Gastrocnemius medialis (tissue), 4 donors: ENCODE measurements at regions not wholly inside any gene's neighbourhood (a gene's known extent, or its start where the extent isn't known, plus 50 kb on each side); places are given as distances from the start of the nearest gene placed in this dataset.
"Not testable (repeated sequence)": the region's sequence is repeated elsewhere in the genome, so short reads cannot be mapped to it uniquely, and the experiment has no call there.

ENCODE experiments used
- ATAC-seq, 2 donors: fragments of 150-250 bp; one replicate each; pipeline ENCODE4 v1.9.1; 2016
- DNase-seq, 2 donors: peaks; one replicate each; pipeline ENCODE4 v3.0.0-alpha.2; 2019
- H3K27ac ChIP-seq, 4 donors: fragments of 200-600 bp; sonication (generic); 1 replicate in 1 of 4; 2 replicates in 3 of 4; pipeline ENCODE4 v1.5.1; 2016 to 2018; ENCODE audit warnings: mild to moderate bottlenecking in 2 of 4, moderate library complexity in 1 of 4
- H3K27me3 ChIP-seq, 3 donors: fragments of 200-600 bp; sonication (generic) in 2 of 3; 1 replicate in 1 of 3; 2 replicates in 2 of 3; pipeline versions ENCODE4 v1.5.1 to v1.6.0; 2016 to 2019; ENCODE audit warnings: mild to moderate bottlenecking in 1 of 3, moderate library complexity in 1 of 3
- H3K36me3 ChIP-seq, 2 donors: fragments of 200-600 bp; sonication (generic) in 1 of 2; one replicate each; pipeline ENCODE4 v1.5.1; 2017 to 2018
- H3K4me1 ChIP-seq, 2 donors: fragments of 200-600 bp; sonication (generic) in 1 of 2; one replicate each; pipeline ENCODE4 v1.5.1; 2016 to 2017; ENCODE audit warnings: mild to moderate bottlenecking in 2 of 2
- H3K4me3 ChIP-seq, 4 donors: fragments of 200-600 bp; sonication (generic) in 3 of 4; 1 replicate in 1 of 4; 2 replicates in 3 of 4; pipeline ENCODE4 v1.5.1; 2016 to 2019; ENCODE audit warnings: mild to moderate bottlenecking in 2 of 4
- H3K9me3 ChIP-seq, 3 donors: fragments of 200-600 bp; sonication (generic) in 2 of 3; 1 replicate in 1 of 3; 2 replicates in 2 of 3; pipeline ENCODE4 v1.5.1; 2016 to 2019
- POLR2A ChIP-seq, 2 donors: fragments of 450-650 bp; IDR thresholded peaks; one replicate each; pipeline ENCODE4 v1.6.1; 2017; ENCODE audit warnings: antibody characterized with exemption in 2 of 2, mild to moderate bottlenecking in 2 of 2, moderate library complexity in 2 of 2
- in situ Hi-C, 4 donors: fragments of 200-750 bp; cut with MboI; loops; one replicate each; pipeline versions ENCODE4 v1.15.0 to v1.8.0; 2017; ENCODE audit warnings: low sequenced_read_pairs in 4 of 4
- intact Hi-C: fragments of 100-400 bp; cut with DNase I; formaldehyde crosslinking; loops from one replicate; pipeline ENCODE4 v1.15.1; 2023; ENCODE audit warnings: low total_unique reads
- TF ChIP-seq, protein P1 (sequence below), 5 experiments: fragments of 450-650 bp in 3 of 5; fragments of 200-600 bp in 2 of 5; sonication (generic) in 2 of 5; IDR thresholded peaks in 4 of 5; conservative IDR thresholded peaks in 1 of 5; 1 replicate in 4 of 5; 2 replicates in 1 of 5; pipeline ENCODE4 v1.5.1; 2016 to 2019; ENCODE audit warnings: antibody characterized with exemption in 5 of 5, mild to moderate bottlenecking in 3 of 5, moderate library complexity in 3 of 5

DNA sequence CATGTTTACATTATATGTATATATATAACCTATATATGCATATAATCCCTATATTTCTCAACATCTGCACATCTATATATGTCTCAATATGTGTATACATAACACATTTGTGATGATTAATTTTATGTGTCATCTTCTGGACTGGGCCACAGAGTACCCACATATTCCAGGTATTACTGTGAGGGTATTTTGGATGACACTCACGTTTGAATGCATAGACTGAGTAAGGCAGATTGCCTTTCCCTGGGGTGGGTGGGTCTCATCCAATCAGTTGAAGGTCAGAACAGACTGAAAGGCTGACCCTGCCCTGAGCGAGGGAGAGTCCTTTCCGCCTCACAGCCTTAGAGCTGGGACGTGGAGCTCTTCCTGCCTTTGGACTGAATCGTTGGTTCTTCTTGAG is 295.2 kb upstream of the PFKP start:
- TF ChIP-seq POLR2A (IDR thresholded peaks at IDR 0.05), result no peak
- TF ChIP-seq, protein P1, sequence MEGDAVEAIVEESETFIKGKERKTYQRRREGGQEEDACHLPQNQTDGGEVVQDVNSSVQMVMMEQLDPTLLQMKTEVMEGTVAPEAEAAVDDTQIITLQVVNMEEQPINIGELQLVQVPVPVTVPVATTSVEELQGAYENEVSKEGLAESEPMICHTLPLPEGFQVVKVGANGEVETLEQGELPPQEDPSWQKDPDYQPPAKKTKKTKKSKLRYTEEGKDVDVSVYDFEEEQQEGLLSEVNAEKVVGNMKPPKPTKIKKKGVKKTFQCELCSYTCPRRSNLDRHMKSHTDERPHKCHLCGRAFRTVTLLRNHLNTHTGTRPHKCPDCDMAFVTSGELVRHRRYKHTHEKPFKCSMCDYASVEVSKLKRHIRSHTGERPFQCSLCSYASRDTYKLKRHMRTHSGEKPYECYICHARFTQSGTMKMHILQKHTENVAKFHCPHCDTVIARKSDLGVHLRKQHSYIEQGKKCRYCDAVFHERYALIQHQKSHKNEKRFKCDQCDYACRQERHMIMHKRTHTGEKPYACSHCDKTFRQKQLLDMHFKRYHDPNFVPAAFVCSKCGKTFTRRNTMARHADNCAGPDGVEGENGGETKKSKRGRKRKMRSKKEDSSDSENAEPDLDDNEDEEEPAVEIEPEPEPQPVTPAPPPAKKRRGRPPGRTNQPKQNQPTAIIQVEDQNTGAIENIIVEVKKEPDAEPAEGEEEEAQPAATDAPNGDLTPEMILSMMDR (IDR thresholded peaks at IDR 0.05 in 4 of 5, conservative IDR thresholded peaks at IDR 0.05 in 1 of 5), result no peak
- no peak for DNase-seq
- Histone ChIP-seq H3K4me1 (no peaks in the 10 kb centered on the region), H3K36me3 (no peaks in the 10 kb centered on the region), H3K27me3 (no peaks in the 10 kb centered on the region), H3K4me3 (no peak overlapping the region), H3K9me3 (no peaks in the 10 kb centered on the region), H3K27ac (no peak overlapping the region)
- ATAC-seq, result no peak
- in situ Hi-C loops (no loop called here), intact Hi-C loops (no loop called here)

DNA sequence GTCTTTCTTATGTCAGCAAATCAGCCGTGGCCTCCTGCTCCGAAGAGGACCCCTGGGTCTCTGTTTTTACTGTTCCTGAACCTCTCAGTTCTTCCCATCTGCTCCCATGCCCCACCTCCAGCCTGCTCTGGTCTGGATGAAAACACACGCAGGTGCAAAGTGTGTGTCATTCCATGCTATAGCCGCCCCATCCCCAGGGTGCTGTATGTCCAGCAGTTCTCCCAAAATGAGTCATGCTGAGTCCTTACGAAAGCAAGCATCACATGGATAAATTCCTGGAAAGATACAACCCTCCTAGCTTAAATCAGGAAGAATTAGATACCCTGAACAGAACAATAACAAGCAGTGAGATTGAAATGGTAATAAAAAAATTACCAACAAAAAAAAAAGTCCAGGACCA is 300.1 kb upstream of the PFKP start:
- H3K27ac ChIP-seq, H3K36me3 ChIP-seq, intact Hi-C loops, H3K4me1 ChIP-seq, H3K4me3 ChIP-seq, H3K27me3 ChIP-seq, H3K9me3 ChIP-seq, in situ Hi-C loops, ATAC-seq, DNase-seq: not testable (repeated sequence)

DNA sequence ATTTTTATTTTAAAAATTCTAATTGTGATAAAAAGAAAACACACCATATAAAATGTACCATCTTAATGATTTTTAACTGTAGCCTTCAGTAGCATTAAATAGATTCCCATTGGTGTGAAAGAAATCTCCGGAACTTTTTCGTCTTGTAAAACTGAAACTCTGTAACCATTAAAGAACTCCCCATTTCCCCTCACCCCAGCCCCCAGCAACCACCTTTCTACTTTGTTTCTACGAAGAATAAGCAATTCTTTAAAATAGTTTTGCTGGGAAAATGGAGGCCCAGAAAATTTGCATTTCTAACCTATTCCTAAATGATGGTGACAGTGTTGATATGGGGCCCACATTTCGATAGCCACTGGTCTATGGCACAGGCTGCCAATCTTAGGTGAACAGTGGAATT is 305.4 kb upstream of the PFKP start:
- Histone ChIP-seq H3K9me3 (no peaks in the 10 kb centered on the region), H3K4me1 (no peaks in the 10 kb centered on the region), H3K4me3 (no peak overlapping the region), H3K27ac (no peak overlapping the region), H3K36me3 (no peaks in the 10 kb centered on the region), H3K27me3 (no peaks in the 10 kb centered on the region)
- intact Hi-C loops, result no loop called here
- ATAC-seq (no peak), DNase-seq (no peak)
- in situ Hi-C loops, result no loop called here
- no peak for TF ChIP-seq POLR2A (IDR thresholded peaks at IDR 0.05)
- TF ChIP-seq, protein P1 (IDR thresholded peaks at IDR 0.05 in 4 of 5, conservative IDR thresholded peaks at IDR 0.05 in 1 of 5), result no peak

DNA sequence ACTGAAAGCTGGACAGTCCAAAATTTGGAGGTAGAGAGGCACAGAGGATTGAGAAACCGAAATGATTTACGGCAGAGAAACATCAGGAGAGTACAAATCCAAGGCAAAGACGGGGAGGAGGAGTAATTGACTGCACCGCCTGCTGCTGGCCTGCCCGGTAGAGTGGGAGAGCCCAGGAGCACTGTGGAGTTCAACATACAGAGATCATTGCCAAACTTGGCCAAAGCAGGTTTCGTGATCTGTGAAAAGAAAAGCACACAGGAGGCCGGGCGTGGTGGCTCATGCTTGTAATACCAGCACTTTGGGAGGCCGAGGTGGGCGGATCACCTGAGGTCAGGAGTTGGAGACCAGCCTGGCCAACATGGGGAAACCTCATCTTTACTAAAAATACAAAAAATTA is 306.0 kb upstream of the PFKP start:
- ATAC-seq, result no peak

DNA sequence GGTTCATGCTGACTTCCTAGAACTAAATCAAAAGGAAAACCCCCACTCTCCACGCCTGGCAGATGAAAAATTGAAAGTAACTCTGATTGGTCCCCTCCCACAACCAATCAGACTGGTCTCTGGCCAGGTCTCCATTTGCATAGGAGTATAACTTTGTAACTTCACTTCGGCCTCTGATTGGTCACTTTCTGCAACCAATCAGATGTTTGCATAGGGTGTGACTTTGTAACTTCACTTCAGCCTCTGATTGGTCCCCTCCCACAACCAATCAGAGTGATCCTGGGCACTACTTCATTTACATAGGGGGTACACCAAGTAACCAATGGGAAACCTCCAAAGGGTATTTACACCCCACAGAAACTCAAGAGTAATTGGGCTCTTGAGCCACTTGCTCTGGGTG is 306.6 kb upstream of the PFKP start:
- H3K27ac ChIP-seq, result no peak overlapping the region
- no peaks in the 10 kb centered on the region for H3K27me3 ChIP-seq
- H3K9me3 ChIP-seq, result no peaks in the 10 kb centered on the region
- intact Hi-C loops (no loop called here), in situ Hi-C loops (no loop called here)
- DNase-seq, result no peak
- TF ChIP-seq, protein P1 (IDR thresholded peaks at IDR 0.05 in 4 of 5, conservative IDR thresholded peaks at IDR 0.05 in 1 of 5), result no peak
- TF ChIP-seq POLR2A (IDR thresholded peaks at IDR 0.05), result no peak
- H3K4me3 ChIP-seq, result no peak overlapping the region
- H3K36me3 ChIP-seq, result no peaks in the 10 kb centered on the region
- ATAC-seq, result no peak
- H3K4me1 ChIP-seq, result no peaks in the 10 kb centered on the region

More for the DNA sequence above, 306.0 kb upstream of the PFKP start:
- Histone ChIP-seq H3K36me3 (no peaks in the 10 kb centered on the region), H3K27me3 (no peaks in the 10 kb centered on the region), H3K4me1 (no peaks in the 10 kb centered on the region), H3K4me3 (no peak overlapping the region), H3K9me3 (no peaks in the 10 kb centered on the region), H3K27ac (no peak overlapping the region)
- intact Hi-C loops, result no loop called here
- in situ Hi-C loops, result no loop called here
- no peak for DNase-seq
- TF ChIP-seq, protein P1 (IDR thresholded peaks at IDR 0.05 in 4 of 5, conservative IDR thresholded peaks at IDR 0.05 in 1 of 5), result no peak
- TF ChIP-seq POLR2A (IDR thresholded peaks at IDR 0.05), result no peak
